NCI-H2029 treated with DMSO at 0.1 percent for 48 hours (cell line): ENCODE measurements at regions not wholly inside any gene's neighbourhood (a gene's known extent, or its start where the extent isn't known, plus 50 kb on each side); places are given as distances from the start of the nearest gene placed in this dataset.
"Not testable (repeated sequence)": the region's sequence is repeated elsewhere in the genome, so short reads cannot be mapped to it uniquely, and the experiment has no call there.

Experiments
- DNase-seq: peaks from one replicate; lab custom pipeline; 2025; lab: John Stamatoyannopoulos, UW

- no peak for DNase-seq
Measured at GRCh38 chr4:111960241-111960667, 185.0 kb upstream of the FAM241A start.

- DNase-seq: not testable (repeated sequence)
Measured at GRCh38 chr4:111961026-111961425, 184.2 kb upstream of the FAM241A start.

GRCh38 chr4:111961809-111962208, 183.4 kb upstream of the FAM241A start:
- no peak for DNase-seq

- DNase-seq: no peak
Measured at GRCh38 chr4:111963158-111963700, 182.0 kb upstream of the FAM241A start.

- no peak for DNase-seq
Measured at GRCh38 chr4:111977419-111977965, 167.8 kb upstream of the FAM241A start.

GRCh38 chr4:111979921-111980320, 165.3 kb upstream of the FAM241A start:
- DNase-seq: no peak

GRCh38 chr4:111982089-111982488, 163.2 kb upstream of the FAM241A start:
- no peak for DNase-seq

GRCh38 chr4:111984169-111984819, 161.0 kb upstream of the FAM241A start:
- DNase-seq: no peak

GRCh38 chr4:111985426-111985825, 159.8 kb upstream of the FAM241A start:
- no peak for DNase-seq

- DNase-seq: no peak
Measured at GRCh38 chr4:111986095-111986494, 159.2 kb upstream of the FAM241A start.

- no peak for DNase-seq
Measured at GRCh38 chr4:111988514-111988913, 156.7 kb upstream of the FAM241A start.

GRCh38 chr4:111989817-111990216, 155.4 kb upstream of the FAM241A start:
- DNase-seq: no peak

GRCh38 chr4:111991163-111991562, 154.1 kb upstream of the FAM241A start:
- DNase-seq: no peak

- no peak for DNase-seq
Measured at GRCh38 chr4:111991797-111992196, 153.5 kb upstream of the FAM241A start.

- no peak for DNase-seq
Measured at GRCh38 chr4:111992351-111993168, 152.7 kb upstream of the FAM241A start.

GRCh38 chr4:111994392-111994791, 150.9 kb upstream of the FAM241A start:
- no peak for DNase-seq

- DNase-seq: no peak
Measured at GRCh38 chr4:111997785-111998184, 147.5 kb upstream of the FAM241A start.

- no peak for DNase-seq
Measured at GRCh38 chr4:111999801-112000200, 145.5 kb upstream of the FAM241A start.

GRCh38 chr4:112001041-112001440, 144.2 kb upstream of the FAM241A start:
- DNase-seq: no peak

- no peak for DNase-seq
Measured at GRCh38 chr4:112002248-112002661, 143.0 kb upstream of the FAM241A start.

- no peak for DNase-seq
Measured at GRCh38 chr4:112003231-112003907, 141.9 kb upstream of the FAM241A start.

GRCh38 chr4:112005027-112005426, 140.2 kb upstream of the FAM241A start:
- DNase-seq: no peak
